WTC11 (cell line): ENCODE measurements at regions not wholly inside any gene's neighbourhood (a gene's known extent, or its start where the extent isn't known, plus 50 kb on each side); places are given as distances from the start of the nearest gene placed in this dataset.

Experiments used
- ATAC-seq: fragments of 200-7000 bp; cut with Tn5 transposase; 2 replicates; pipeline ENCODE4 v1.10.0; 2021; ENCODE audit warnings: mild to moderate bottlenecking, moderate library complexity
- CTCF ChIA-PET: fragments of 300-600 bp; sonication (Branson Sonifier 250); formaldehyde crosslinking; loops from one replicate; lab custom pipeline; 2021; ENCODE audit warnings: antibody characterized with exemption; lab: Charles Lee
- POLR2A ChIA-PET: fragments of 350-600 bp; sonication (Branson Sonifier 250); formaldehyde crosslinking; loops from one replicate; lab custom pipeline; 2021; ENCODE audit warnings: antibody characterized with exemption; lab: Charles Lee
- DNase-seq: peaks from one replicate; pipeline ENCODE4 v3.0.0; 2021; ENCODE audit warnings: low spot score
- H3K27ac Mint-ChIP-seq: 2 replicates; pipeline ENCODE4 v1.8.0; 2021; ENCODE audit warnings: mixed read lengths
- H3K27me3 Mint-ChIP-seq: 2 replicates; pipeline ENCODE4 v1.8.0; 2021; ENCODE audit warnings: low read depth, mild to moderate bottlenecking, moderate library complexity, mixed read lengths
- H3K36me3 Mint-ChIP-seq: 2 replicates; pipeline ENCODE4 v1.8.0; 2021; ENCODE audit warnings: mixed read lengths
- H3K4me1 Mint-ChIP-seq: 2 replicates; pipeline ENCODE4 v1.8.0; 2022; ENCODE audit warnings: mixed read lengths
- H3K4me3 Mint-ChIP-seq: 2 replicates; pipeline ENCODE4 v1.8.0; 2021; ENCODE audit warnings: mild to moderate bottlenecking, moderate library complexity, mixed read lengths
- H3K9me3 Mint-ChIP-seq: 2 replicates; pipeline ENCODE4 v1.8.0; 2021; ENCODE audit warnings: mixed read lengths
- AFF4 ChIP-seq: sonication (generic); formaldehyde crosslinking; IDR thresholded peaks from 2 replicates; pipeline ENCODE4 v1.8.1; 2023; ENCODE audit warnings: mild to moderate bottlenecking, missing genetic modification reagents, borderline replicate concordance
- ATF2 ChIP-seq: sonication (generic); formaldehyde crosslinking; IDR thresholded peaks from 2 replicates; pipeline ENCODE4 v1.8.1; 2022; ENCODE audit warnings: low read depth, missing genetic modification reagents, borderline replicate concordance
- CBFB ChIP-seq: sonication (generic); formaldehyde crosslinking; IDR thresholded peaks from 2 replicates; pipeline ENCODE4 v1.8.1; 2022; ENCODE audit warnings: mild to moderate bottlenecking, low read depth, missing genetic modification reagents
- ELF4 ChIP-seq: sonication (generic); formaldehyde crosslinking; IDR thresholded peaks from 2 replicates; pipeline ENCODE4 v1.8.1; 2022; ENCODE audit warnings: low read depth, mild to moderate bottlenecking, moderate library complexity, missing genetic modification reagents
- ESRRA ChIP-seq: sonication (generic); formaldehyde crosslinking; IDR thresholded peaks from 2 replicates; pipeline ENCODE4 v1.8.1; 2022; ENCODE audit warnings: mild to moderate bottlenecking, missing genetic modification reagents, borderline replicate concordance
- FOXK1 ChIP-seq: sonication (generic); formaldehyde crosslinking; IDR thresholded peaks from 2 replicates; pipeline ENCODE4 v1.8.0; 2022; ENCODE audit warnings: mild to moderate bottlenecking, moderate library complexity, missing genetic modification reagents
- GABPB1 ChIP-seq: sonication (generic); formaldehyde crosslinking; IDR thresholded peaks from 2 replicates; pipeline ENCODE4 v1.8.1; 2023; ENCODE audit warnings: mild to moderate bottlenecking, missing genetic modification reagents
- HMGXB4 ChIP-seq: sonication (generic); formaldehyde crosslinking; IDR thresholded peaks from 2 replicates; pipeline ENCODE4 v1.8.1; 2023; ENCODE audit warnings: mild to moderate bottlenecking, moderate library complexity, missing genetic modification reagents
- MYBL2 ChIP-seq: sonication (generic); formaldehyde crosslinking; IDR thresholded peaks from 2 replicates; pipeline ENCODE4 v1.8.1; 2023; ENCODE audit warnings: mild to moderate bottlenecking, moderate library complexity, missing genetic modification reagents
- NR2C2 ChIP-seq: sonication (generic); formaldehyde crosslinking; IDR thresholded peaks from 2 replicates; pipeline ENCODE4 v1.8.0; 2022; ENCODE audit warnings: mild to moderate bottlenecking, missing genetic modification reagents
- RORB ChIP-seq: fragments of 250-450 bp; sonication (Bioruptor Pico); IDR thresholded peaks from 2 replicates; pipeline ENCODE4 v1.9.0; 2021; ENCODE audit warnings: mild to moderate bottlenecking
- SMAD3 ChIP-seq: sonication (generic); formaldehyde crosslinking; IDR thresholded peaks from 2 replicates; pipeline ENCODE4 v1.8.0; 2022; ENCODE audit warnings: missing genetic modification reagents, mild to moderate bottlenecking, borderline replicate concordance
- SOX15 ChIP-seq: fragments of 250-450 bp; sonication (Bioruptor Pico); IDR thresholded peaks from 2 replicates; pipeline ENCODE4 v1.9.0; 2021; ENCODE audit warnings: mild to moderate bottlenecking
- TEAD1 ChIP-seq: sonication (generic); formaldehyde crosslinking; IDR thresholded peaks from 2 replicates; pipeline ENCODE4 v1.8.0; 2022; ENCODE audit warnings: mild to moderate bottlenecking, missing genetic modification reagents
- ZNF281 ChIP-seq: sonication (generic); formaldehyde crosslinking; IDR thresholded peaks from 2 replicates; pipeline ENCODE4 v1.8.0; 2023; ENCODE audit warnings: mild to moderate bottlenecking, missing genetic modification reagents
- ZNF396 ChIP-seq: fragments of 250-450 bp; sonication (Bioruptor Pico); IDR thresholded peaks from 2 replicates; pipeline ENCODE4 v1.8.0; 2021; ENCODE audit warnings: mild to moderate bottlenecking, moderate library complexity, borderline replicate concordance
- ZNF416 ChIP-seq: fragments of 250-450 bp; sonication (Bioruptor Pico); IDR thresholded peaks from 2 replicates; pipeline ENCODE4 v1.9.0; 2021; ENCODE audit warnings: mild to moderate bottlenecking, inconsistent platforms
- ZNF423 ChIP-seq: fragments of 250-450 bp; sonication (Bioruptor Pico); IDR thresholded peaks from 2 replicates; pipeline ENCODE4 v2.1.2; 2022; ENCODE audit warnings: mild to moderate bottlenecking, moderate library complexity
- ZNF532 ChIP-seq: fragments of 250-450 bp; sonication (Bioruptor Pico); IDR thresholded peaks from 2 replicates; pipeline ENCODE4 v1.9.0; 2021; ENCODE audit warnings: mild to moderate bottlenecking, borderline replicate concordance

GRCh38 chr12:102759466-102759865 is 157.6 kb downstream of the PAH start:
- ATAC-seq, result no peak

More at GRCh38 chr12:102759466-102759865, 157.6 kb downstream of the PAH start:
- no peak overlapping the region for H3K4me3 Mint-ChIP-seq
- ChIA-PET CTCF (interaction anchor here (1.4 kb wide), 1 partner anchor 9 kb away, joined by 4 read pairs; no protein-coding TSS in a partner anchor), POLR2A (no interaction called here)
- no peak overlapping the region for H3K27ac Mint-ChIP-seq
- no peaks in the 10 kb centered on the region for H3K27me3 Mint-ChIP-seq
- DNase-seq, result no peak
- H3K9me3 Mint-ChIP-seq, result no peaks in the 10 kb centered on the region
- H3K36me3 Mint-ChIP-seq, result no peaks in the 10 kb centered on the region
- no peak for TF ChIP-seq GABPB1 (CRISPR knock-in tag)
- TF ChIP-seq SOX15 (CRISPR knock-in tag), result no peak
- no peak for TF ChIP-seq TEAD1 (CRISPR knock-in tag)
- no peak for TF ChIP-seq ATF2
- no peak for TF ChIP-seq NR2C2 (CRISPR knock-in tag)
- no peak for TF ChIP-seq HMGXB4 (CRISPR knock-in tag)
- TF ChIP-seq ESRRA (CRISPR knock-in tag), result no peak
- no peak for TF ChIP-seq CBFB (CRISPR knock-in tag)
- no peak for TF ChIP-seq ZNF281 (CRISPR knock-in tag)
- TF ChIP-seq FOXK1 (CRISPR knock-in tag), result no peak
- no peak for TF ChIP-seq ZNF423 (CRISPR knock-in tag)
- TF ChIP-seq MYBL2 (CRISPR knock-in tag), result no peak
- TF ChIP-seq ZNF396 (CRISPR knock-in tag), result no peak
- TF ChIP-seq ZNF416 (CRISPR knock-in tag), result no peak
- no peak for TF ChIP-seq AFF4 (CRISPR knock-in tag)
- TF ChIP-seq SMAD3 (CRISPR knock-in tag), result no peak
- TF ChIP-seq ZNF532 (CRISPR knock-in tag), result no peak
- no peak for TF ChIP-seq RORB (CRISPR knock-in tag)
- TF ChIP-seq ELF4 (CRISPR knock-in tag), result no peak
- H3K4me1 Mint-ChIP-seq, result peaks cover 13% of the 10 kb centered on the region
